ENCODE measurements at regions not wholly inside any gene's neighbourhood (a gene's known extent, or its start where the extent isn't known, plus 50 kb on each side); places are given as distances from the start of the nearest gene placed in this dataset.

DNA sequence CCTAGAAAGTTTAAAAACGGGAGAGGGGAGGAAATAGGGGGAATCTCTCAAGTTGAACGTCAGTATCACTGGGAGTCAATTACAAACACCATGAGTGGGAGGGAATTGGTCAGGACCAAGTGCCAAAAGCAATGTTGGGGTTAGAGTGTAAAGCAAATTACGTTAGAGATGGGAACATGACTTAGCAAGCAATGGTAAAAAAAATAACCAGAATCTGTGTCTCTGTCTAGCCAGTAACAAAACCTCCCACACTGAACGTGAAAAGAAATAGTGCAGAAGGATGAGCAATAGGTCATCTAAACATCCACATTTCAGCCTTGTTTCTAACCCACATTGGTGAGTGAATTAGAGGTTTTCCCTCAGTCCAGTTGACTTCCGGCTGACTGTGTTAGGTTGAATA lies 242.2 kb downstream of the COG6 start:
- TF ChIP-seq, protein P1, sequence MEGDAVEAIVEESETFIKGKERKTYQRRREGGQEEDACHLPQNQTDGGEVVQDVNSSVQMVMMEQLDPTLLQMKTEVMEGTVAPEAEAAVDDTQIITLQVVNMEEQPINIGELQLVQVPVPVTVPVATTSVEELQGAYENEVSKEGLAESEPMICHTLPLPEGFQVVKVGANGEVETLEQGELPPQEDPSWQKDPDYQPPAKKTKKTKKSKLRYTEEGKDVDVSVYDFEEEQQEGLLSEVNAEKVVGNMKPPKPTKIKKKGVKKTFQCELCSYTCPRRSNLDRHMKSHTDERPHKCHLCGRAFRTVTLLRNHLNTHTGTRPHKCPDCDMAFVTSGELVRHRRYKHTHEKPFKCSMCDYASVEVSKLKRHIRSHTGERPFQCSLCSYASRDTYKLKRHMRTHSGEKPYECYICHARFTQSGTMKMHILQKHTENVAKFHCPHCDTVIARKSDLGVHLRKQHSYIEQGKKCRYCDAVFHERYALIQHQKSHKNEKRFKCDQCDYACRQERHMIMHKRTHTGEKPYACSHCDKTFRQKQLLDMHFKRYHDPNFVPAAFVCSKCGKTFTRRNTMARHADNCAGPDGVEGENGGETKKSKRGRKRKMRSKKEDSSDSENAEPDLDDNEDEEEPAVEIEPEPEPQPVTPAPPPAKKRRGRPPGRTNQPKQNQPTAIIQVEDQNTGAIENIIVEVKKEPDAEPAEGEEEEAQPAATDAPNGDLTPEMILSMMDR (IDR thresholded peaks at IDR 0.05; ENCODE audit: unreplicated experiment): no peak
- peaks cover 33% of the 10 kb centered on the region for H3K27me3 Mint-ChIP-seq
- no peaks in the 10 kb centered on the region for H3K36me3 Mint-ChIP-seq (ENCODE audit: insufficient read depth)
- H3K9me3 Mint-ChIP-seq (ENCODE audit: low read depth): no peaks in the 10 kb centered on the region
- H3K4me1 Mint-ChIP-seq (ENCODE audit: low read depth): peaks cover 5% of the 10 kb centered on the region
- no peak overlapping the region for H3K27ac Mint-ChIP-seq
- H3K4me3 Mint-ChIP-seq (ENCODE audit: low read depth): no peak overlapping the region
- DNase-seq (ENCODE audit: low spot score, unreplicated experiment): no peak

DNA sequence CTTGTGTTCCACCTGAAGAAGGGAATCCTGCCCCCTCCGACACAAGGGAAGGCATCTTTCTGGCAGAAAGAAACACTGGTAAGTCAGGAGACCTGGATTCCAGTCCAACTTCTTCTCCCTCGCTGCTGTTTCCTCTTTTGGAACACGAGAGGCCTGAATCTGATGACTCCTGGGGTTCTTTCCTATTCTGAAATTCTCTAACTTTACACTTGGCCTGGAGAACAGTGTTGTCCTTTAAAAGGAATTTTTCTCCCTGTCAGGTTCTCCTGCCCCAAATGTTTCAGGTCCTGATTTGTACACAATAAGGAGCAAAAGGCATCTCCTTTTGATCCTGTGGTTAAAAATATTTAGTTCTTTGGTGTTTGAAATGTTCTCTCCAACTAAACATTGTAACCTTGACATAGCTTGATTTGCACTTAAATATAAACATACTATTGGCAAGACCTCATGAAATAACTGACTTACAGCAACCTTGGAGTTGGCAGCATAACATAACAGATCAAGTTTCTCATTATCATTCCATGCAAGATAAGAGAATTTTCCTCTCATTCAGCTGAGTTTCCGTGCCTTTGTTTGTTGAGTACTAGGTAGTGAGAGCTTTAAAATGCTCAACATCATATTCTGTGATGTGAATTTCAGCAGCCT lies 244.8 kb downstream of the COG6 start:
- H3K4me1 Mint-ChIP-seq (ENCODE audit: low read depth): peaks cover 5% of the 10 kb centered on the region
- no peaks in the 10 kb centered on the region for H3K9me3 Mint-ChIP-seq (ENCODE audit: low read depth)
- DNase-seq (ENCODE audit: low spot score, unreplicated experiment): no peak
- H3K4me3 Mint-ChIP-seq (ENCODE audit: low read depth): no peak overlapping the region
- TF ChIP-seq, protein P1 (IDR thresholded peaks at IDR 0.05; ENCODE audit: unreplicated experiment): no peak
- H3K27ac Mint-ChIP-seq: no peak overlapping the region
- H3K36me3 Mint-ChIP-seq (ENCODE audit: insufficient read depth): no peaks in the 10 kb centered on the region
- peaks cover 14% of the 10 kb centered on the region for H3K27me3 Mint-ChIP-seq

DNA sequence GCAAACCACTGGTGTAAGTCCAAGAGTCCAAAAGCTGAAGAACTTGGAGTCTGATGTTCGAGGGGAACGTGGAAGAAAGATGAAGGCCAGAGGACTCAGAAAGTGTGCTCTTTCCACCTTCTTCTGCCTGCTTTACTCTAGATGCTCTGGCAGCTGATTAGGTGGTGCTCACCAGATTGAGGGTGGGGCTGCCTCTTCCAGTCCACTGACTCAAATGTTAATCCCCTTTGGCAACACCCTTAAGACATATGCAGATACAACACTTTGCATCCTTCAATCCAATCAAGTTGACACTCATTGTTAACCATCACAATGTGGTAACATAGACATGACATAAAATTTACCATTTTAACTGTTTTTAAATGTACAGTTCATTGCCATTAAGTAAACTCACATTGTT lies 249.5 kb downstream of the COG6 start:
- Mint-ChIP-seq H3K4me3 (ENCODE audit: low read depth) (no peak overlapping the region), H3K27me3 (peaks cover 8% of the 10 kb centered on the region), H3K4me1 (ENCODE audit: low read depth) (peaks cover 7% of the 10 kb centered on the region), H3K36me3 (ENCODE audit: insufficient read depth) (no peaks in the 10 kb centered on the region), H3K9me3 (ENCODE audit: low read depth) (no peaks in the 10 kb centered on the region), H3K27ac (no peak overlapping the region)
- TF ChIP-seq, protein P1 (IDR thresholded peaks at IDR 0.05; ENCODE audit: unreplicated experiment): no peak
- no peak for DNase-seq (ENCODE audit: low spot score, unreplicated experiment)

DNA sequence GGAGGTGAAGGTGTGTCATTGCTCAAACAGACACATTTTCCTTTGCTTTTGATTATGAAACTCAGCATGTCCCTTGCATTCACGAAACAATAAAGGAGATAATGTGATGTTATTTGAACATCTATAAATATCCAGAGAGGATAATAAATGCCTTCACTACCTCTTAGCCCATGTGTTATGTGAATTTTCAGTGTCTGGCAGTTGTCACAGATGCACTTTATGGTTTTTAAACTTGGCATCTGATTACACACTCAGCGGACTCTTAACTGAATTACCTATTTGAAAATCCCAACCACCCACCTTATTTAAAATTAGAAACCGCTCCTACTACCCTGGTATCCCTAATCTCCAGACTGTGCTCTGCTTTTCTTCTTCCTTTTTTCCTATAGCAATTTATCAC lies 254.2 kb downstream of the COG6 start:
- H3K9me3 Mint-ChIP-seq (ENCODE audit: low read depth): no peaks in the 10 kb centered on the region
- no peaks in the 10 kb centered on the region for H3K36me3 Mint-ChIP-seq (ENCODE audit: insufficient read depth)
- H3K27ac Mint-ChIP-seq: no peak overlapping the region
- H3K4me1 Mint-ChIP-seq (ENCODE audit: low read depth): peaks cover 8% of the 10 kb centered on the region
- DNase-seq (ENCODE audit: low spot score, unreplicated experiment): no peak
- peaks cover 4% of the 10 kb centered on the region for H3K27me3 Mint-ChIP-seq
- H3K4me3 Mint-ChIP-seq (ENCODE audit: low read depth): no peak overlapping the region
- TF ChIP-seq, protein P1 (IDR thresholded peaks at IDR 0.05; ENCODE audit: unreplicated experiment): no peak

DNA sequence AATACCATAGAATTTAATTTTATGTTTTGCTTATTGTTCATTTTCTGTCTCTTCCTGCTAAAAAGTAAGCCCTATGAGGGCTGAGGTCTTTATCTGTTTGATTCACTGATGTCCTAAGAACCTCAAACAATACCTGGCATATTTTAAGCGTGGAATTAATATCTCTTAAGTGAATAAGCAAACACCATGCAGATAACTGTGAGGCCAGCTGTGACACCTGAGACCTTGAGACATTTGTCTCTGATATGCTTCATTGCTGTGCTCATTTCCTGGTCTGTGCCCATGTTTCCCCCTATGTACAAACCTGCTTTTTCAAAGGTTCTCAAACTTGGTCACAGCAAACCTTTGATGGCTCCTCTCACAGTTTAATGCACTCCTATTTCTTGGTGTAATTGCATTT lies 254.6 kb downstream of the COG6 start:
- no peaks in the 10 kb centered on the region for H3K36me3 Mint-ChIP-seq (ENCODE audit: insufficient read depth)
- peaks cover 8% of the 10 kb centered on the region for H3K4me1 Mint-ChIP-seq (ENCODE audit: low read depth)
- no peaks in the 10 kb centered on the region for H3K9me3 Mint-ChIP-seq (ENCODE audit: low read depth)
- no peak overlapping the region for H3K4me3 Mint-ChIP-seq (ENCODE audit: low read depth)
- H3K27ac Mint-ChIP-seq: no peak overlapping the region
- TF ChIP-seq, protein P1 (IDR thresholded peaks at IDR 0.05; ENCODE audit: unreplicated experiment): no peak
- DNase-seq (ENCODE audit: low spot score, unreplicated experiment): no peak
- H3K27me3 Mint-ChIP-seq: peaks cover 4% of the 10 kb centered on the region
